HL-60 (cell line): ENCODE measurements at regions not wholly inside any gene's neighbourhood (a gene's known extent, or its start where the extent isn't known, plus 50 kb on each side); places are given as distances from the start of the nearest gene placed in this dataset.

Experiments
- DNase-seq, 2 experiments: peaks; one replicate each; pipeline ENCODE4 v3.0.0-alpha.2; 2010 to 2020; ENCODE audit warnings: low read depth in 1 of 2, low spot score in 1 of 2
- H3K27ac ChIP-seq: fragments of 250-450 bp; sonication (Bioruptor Pico); replicated peaks from 2 replicates; pipeline ENCODE4 v1.5.1; 2020; ENCODE audit warnings: mild to moderate bottlenecking, moderate library complexity
- H3K27me3 ChIP-seq: fragments of 250-450 bp; sonication (Bioruptor Pico); 2 replicates; pipeline ENCODE4 v1.5.1; 2021; ENCODE audit warnings: mild to moderate bottlenecking, moderate library complexity; ENCODE audit not compliant: insufficient read depth, poor library complexity, severe bottlenecking
- H3K4me3 ChIP-seq: replicated peaks from 2 replicates; pipeline ENCODE4 v1.5.1; 2011; ENCODE audit warnings: mild to moderate bottlenecking, control low read depth, low read length; ENCODE audit not compliant: insufficient read depth
- CTCF ChIP-seq: IDR thresholded peaks from one replicate; pipeline ENCODE4 v1.5.1; 2011; ENCODE audit warnings: low read length, control low read depth, inconsistent platforms; ENCODE audit not compliant: insufficient read depth
- GABPA ChIP-seq: IDR thresholded peaks from 2 replicates; pipeline ENCODE4 v1.6.1; 2012; ENCODE audit warnings: low read depth
- POLR2AphosphoS5 ChIP-seq: IDR thresholded peaks from 2 replicates; pipeline ENCODE4 v1.6.1; 2012; ENCODE audit warnings: low read depth
- REST ChIP-seq: IDR thresholded peaks from 2 replicates; pipeline ENCODE4 v1.6.1; 2012; ENCODE audit warnings: low read depth; ENCODE audit not compliant: insufficient replicate concordance
- SPI1 ChIP-seq: IDR thresholded peaks from 2 replicates; pipeline ENCODE4 v1.6.1; 2012; ENCODE audit warnings: low read depth, mild to moderate bottlenecking, borderline replicate concordance

GRCh38 chr10:128540781-128541761, 414.8 kb upstream of the MKI67 start:
- TF ChIP-seq POLR2AphosphoS5 (no peak), CTCF (no peak), SPI1 (no peak), REST (no peak), GABPA (no peak)
- no peak overlapping the region for H3K4me3 ChIP-seq
- H3K27me3 ChIP-seq: peaks cover 24% of the 10 kb centered on the region
- no peak overlapping the region for H3K27ac ChIP-seq
- no peak for DNase-seq

GRCh38 chr10:128541926-128542475, 415.8 kb upstream of the MKI67 start:
- DNase-seq: no peak
- no peak overlapping the region for H3K4me3 ChIP-seq
- H3K27me3 ChIP-seq: peaks cover 22% of the 10 kb centered on the region
- no peak overlapping the region for H3K27ac ChIP-seq
- TF ChIP-seq SPI1 (no peak), REST (no peak), CTCF (no peak), GABPA (no peak), POLR2AphosphoS5 (no peak)

- H3K27ac ChIP-seq: no peak overlapping the region
- H3K27me3 ChIP-seq: peaks cover 22% of the 10 kb centered on the region
- no peak for DNase-seq
- no peak overlapping the region for H3K4me3 ChIP-seq
- no peak for TF ChIP-seq CTCF
- no peak for TF ChIP-seq POLR2AphosphoS5
- no peak for TF ChIP-seq SPI1
- no peak for TF ChIP-seq GABPA
- TF ChIP-seq REST: no peak
Observed at GRCh38 chr10:128542659-128543058, 416.4 kb upstream of the MKI67 start.
